H1 (cell line): ENCODE measurements at regions not wholly inside any gene's neighbourhood (a gene's known extent, or its start where the extent isn't known, plus 50 kb on each side); places are given as distances from the start of the nearest gene placed in this dataset.

Experiments
- BCL11A ChIP-seq, 2 experiments: IDR thresholded peaks; one replicate each; pipeline ENCODE4 v1.6.1; 2011; ENCODE audit warnings: low read depth in 2 of 2, low read length in 2 of 2, mild to moderate bottlenecking in 2 of 2
- EGR1 ChIP-seq: IDR thresholded peaks from 2 replicates; pipeline ENCODE4 v1.6.1; 2011; ENCODE audit warnings: low read depth, low read length, borderline replicate concordance

GRCh38 chr1:4586611-4587160 lies 67.7 kb upstream of the AJAP1 start (continued):
- TF ChIP-seq EGR1 (no peak), BCL11A (IDR thresholded peaks at IDR 0.05; ENCODE audit: low read depth in 2 of 2, low read length in 2 of 2) (no peak)
